ENCODE measurements at regions not wholly inside any gene's neighbourhood (a gene's known extent, or its start where the extent isn't known, plus 50 kb on each side); places are given as distances from the start of the nearest gene placed in this dataset.

GRCh38 chr13:69287050-69287698 lies 820.5 kb upstream of the ATXN8OS start:
- no peak for TF ChIP-seq ZNF146 (tag by site-specific recombination; IDR thresholded peaks at IDR 0.05)
- TF ChIP-seq, protein P1, sequence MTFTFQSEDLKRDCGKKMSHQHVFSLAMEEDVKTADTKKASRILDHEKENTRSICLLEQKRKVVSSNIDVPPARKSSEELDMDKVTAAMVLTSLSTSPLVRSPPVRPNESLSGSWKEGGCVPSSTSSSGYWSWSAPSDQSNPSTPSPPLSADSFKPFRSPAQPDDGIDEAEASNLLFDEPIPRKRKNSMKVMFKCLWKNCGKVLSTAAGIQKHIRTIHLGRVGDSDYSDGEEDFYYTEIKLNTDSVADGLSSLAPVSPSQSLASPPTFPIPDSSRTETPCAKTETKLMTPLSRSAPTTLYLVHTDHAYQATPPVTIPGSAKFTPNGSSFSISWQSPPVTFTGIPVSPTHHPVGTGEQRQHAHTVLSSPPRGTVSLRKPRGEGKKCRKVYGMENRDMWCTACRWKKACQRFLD (tag by site-specific recombination; IDR thresholded peaks at IDR 0.05), result no peak
- TF ChIP-seq ZNF513 (tag by site-specific recombination; IDR thresholded peaks at IDR 0.05), result no peak
- no peak for TF ChIP-seq ZNF423 (tag by site-specific recombination; IDR thresholded peaks at IDR 0.05)
- TF ChIP-seq WT1 (tag by site-specific recombination; IDR thresholded peaks at IDR 0.05), result no peak
- no peak for TF ChIP-seq ZEB2 (tag by site-specific recombination; IDR thresholded peaks at IDR 0.05)
- TF ChIP-seq KLF10 (tag by site-specific recombination; IDR thresholded peaks at IDR 0.05), result no peak
- TF ChIP-seq GLI2 (tag by site-specific recombination; IDR thresholded peaks at IDR 0.05; ENCODE audit: borderline replicate concordance, low read depth), result no peak
- no peak for TF ChIP-seq ZNF600 (tag by site-specific recombination; IDR thresholded peaks at IDR 0.05)
- no peak for TF ChIP-seq ZNF544 (tag by site-specific recombination; IDR thresholded peaks at IDR 0.05)
- no peak for TF ChIP-seq ZNF521 (tag by site-specific recombination; IDR thresholded peaks at IDR 0.05)

DNA sequence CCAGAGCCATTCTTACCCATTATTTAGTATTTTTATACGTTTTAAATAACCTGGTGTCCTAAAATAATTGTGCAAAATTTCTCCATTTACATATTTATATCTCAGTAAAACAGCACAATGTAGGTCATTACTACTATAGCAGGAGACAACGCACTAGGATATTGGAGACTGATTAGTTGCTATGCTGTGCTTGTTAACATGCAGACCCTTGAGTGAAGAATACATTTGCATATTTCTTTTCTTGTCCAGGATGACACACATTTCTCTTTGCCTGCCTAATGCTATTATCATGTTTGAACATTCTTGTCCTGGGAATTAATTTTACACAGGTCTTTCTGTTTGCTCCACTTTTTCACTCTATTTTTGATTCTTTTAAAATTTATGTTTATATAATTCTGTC lies 823.8 kb upstream of the ATXN8OS start:
- Histone ChIP-seq H3K4me1 (ENCODE audit: control insufficient read depth, insufficient read depth, low read length) (no peaks in the 10 kb centered on the region), H3K36me3 (ENCODE audit: control insufficient read depth in 2 of 2, insufficient read depth in 1 of 2, low read length in 2 of 2) (no peaks in the 10 kb centered on the region), H3K27ac (ENCODE audit: extremely low read depth, low read depth, low read length) (no peak overlapping the region), H3K9me3 (ENCODE audit: control insufficient read depth, insufficient read depth, low read depth, low read length) (no peaks in the 10 kb centered on the region), H3K4me3 (ENCODE audit: low read depth, low read length) (no peak overlapping the region)
- TF ChIP-seq ZNF48 (tag by site-specific recombination; IDR thresholded peaks at IDR 0.05) (no peak), ZNF211 (tag by site-specific recombination; IDR thresholded peaks at IDR 0.05; ENCODE audit: low read depth) (no peak), ZNF596 (tag by site-specific recombination; IDR thresholded peaks at IDR 0.05) (no peak)
- ChIA-PET POLR2A (no interaction called here), CTCF (no interaction called here)

More at GRCh38 chr13:69287050-69287698, 820.5 kb upstream of the ATXN8OS start:
- POLR2A ChIA-PET, result no interaction called here
- H3K4me1 ChIP-seq (ENCODE audit: control insufficient read depth, insufficient read depth, low read length), result no peaks in the 10 kb centered on the region
- H3K27ac ChIP-seq (ENCODE audit: extremely low read depth, low read depth, low read length), result no peak overlapping the region
- H3K36me3 ChIP-seq (ENCODE audit: control insufficient read depth in 2 of 2, insufficient read depth in 1 of 2, low read length in 2 of 2), result no peaks in the 10 kb centered on the region
- H3K4me3 ChIP-seq (ENCODE audit: low read depth, low read length), result no peak overlapping the region
- no peaks in the 10 kb centered on the region for H3K9me3 ChIP-seq (ENCODE audit: control insufficient read depth, insufficient read depth, low read depth, low read length)
- CTCF ChIA-PET, result no interaction called here

DNA sequence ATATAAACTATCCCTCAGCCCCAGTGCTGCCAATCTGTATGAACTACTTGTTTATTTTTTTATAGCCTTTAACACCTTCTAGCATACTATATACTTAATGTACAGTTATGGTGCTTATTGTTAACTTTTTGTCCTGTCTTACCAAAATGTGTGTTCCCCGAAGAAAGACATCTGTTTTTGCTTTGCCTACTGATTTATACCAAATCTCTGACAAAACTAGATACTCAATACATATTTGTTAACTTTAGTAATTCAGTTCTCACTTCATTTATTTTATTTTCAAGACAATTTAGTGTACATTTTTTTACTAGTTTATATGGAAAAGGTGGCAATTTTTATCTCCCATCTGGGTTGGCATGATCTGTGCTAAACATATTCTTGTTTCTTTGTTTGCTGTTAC lies 824.3 kb upstream of the ATXN8OS start:
- TF ChIP-seq BCL11A (tag by site-specific recombination; IDR thresholded peaks at IDR 0.05; ENCODE audit: low read depth) (no peak), ZNF660 (tag by site-specific recombination; IDR thresholded peaks at IDR 0.05) (no peak)
- no peaks in the 10 kb centered on the region for H3K4me1 ChIP-seq (ENCODE audit: control insufficient read depth, insufficient read depth, low read length)
- H3K36me3 ChIP-seq (ENCODE audit: control insufficient read depth in 2 of 2, insufficient read depth in 1 of 2, low read length in 2 of 2), result no peaks in the 10 kb centered on the region
- H3K9me3 ChIP-seq (ENCODE audit: control insufficient read depth, insufficient read depth, low read depth, low read length), result no peaks in the 10 kb centered on the region
- H3K4me3 ChIP-seq (ENCODE audit: low read depth, low read length), result no peak overlapping the region
- no peak overlapping the region for H3K27ac ChIP-seq (ENCODE audit: extremely low read depth, low read depth, low read length)
- ChIA-PET CTCF (no interaction called here), POLR2A (no interaction called here)

DNA sequence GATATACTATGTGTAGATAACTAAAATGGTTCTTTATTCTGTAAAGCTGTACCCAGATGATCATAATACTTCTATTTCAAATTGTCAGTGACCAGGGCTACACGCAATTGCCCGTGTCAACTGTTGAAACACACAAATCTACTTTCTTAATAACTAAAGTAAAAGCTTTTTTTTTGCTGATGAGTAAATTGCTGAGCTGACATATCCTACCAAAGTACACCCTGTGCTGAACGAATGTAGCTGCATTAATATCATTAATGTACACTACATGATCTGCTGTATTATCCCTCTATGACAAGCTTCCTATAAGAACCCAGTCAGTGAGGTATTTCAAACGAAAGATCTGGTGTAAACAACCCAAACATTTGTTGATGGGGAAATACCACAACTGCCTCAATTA lies 827.2 kb upstream of the ATXN8OS start:
- no peaks in the 10 kb centered on the region for H3K9me3 ChIP-seq (ENCODE audit: control insufficient read depth, insufficient read depth, low read depth, low read length)
- H3K4me3 ChIP-seq (ENCODE audit: low read depth, low read length), result no peak overlapping the region
- no peaks in the 10 kb centered on the region for H3K4me1 ChIP-seq (ENCODE audit: control insufficient read depth, insufficient read depth, low read length)
- POLR2A ChIA-PET, result no interaction called here
- no peak overlapping the region for H3K27ac ChIP-seq (ENCODE audit: extremely low read depth, low read depth, low read length)
- no peaks in the 10 kb centered on the region for H3K36me3 ChIP-seq (ENCODE audit: control insufficient read depth in 2 of 2, insufficient read depth in 1 of 2, low read length in 2 of 2)
- CTCF ChIA-PET, result no interaction called here
- TF ChIP-seq ZNF112 (tag by site-specific recombination; IDR thresholded peaks at IDR 0.05), result no peak
- no peak for TF ChIP-seq SP3 (tag by site-specific recombination; IDR thresholded peaks at IDR 0.05)
- TF ChIP-seq ZNF629 (tag by site-specific recombination; IDR thresholded peaks at IDR 0.05), result no peak
- TF ChIP-seq SCRT2 (tag by site-specific recombination; IDR thresholded peaks at IDR 0.05), result no peak
- TF ChIP-seq GLIS1 (tag by site-specific recombination; IDR thresholded peaks at IDR 0.05), result no peak
- TF ChIP-seq SCRT1 (tag by site-specific recombination; IDR thresholded peaks at IDR 0.05; ENCODE audit: borderline replicate concordance), result no peak
- TF ChIP-seq ZNF837 (tag by site-specific recombination; IDR thresholded peaks at IDR 0.05), result no peak
- no peak for TF ChIP-seq SETDB1 (IDR thresholded peaks at IDR 0.05; ENCODE audit: insufficient read length, low read length)
- TF ChIP-seq, protein P2, sequence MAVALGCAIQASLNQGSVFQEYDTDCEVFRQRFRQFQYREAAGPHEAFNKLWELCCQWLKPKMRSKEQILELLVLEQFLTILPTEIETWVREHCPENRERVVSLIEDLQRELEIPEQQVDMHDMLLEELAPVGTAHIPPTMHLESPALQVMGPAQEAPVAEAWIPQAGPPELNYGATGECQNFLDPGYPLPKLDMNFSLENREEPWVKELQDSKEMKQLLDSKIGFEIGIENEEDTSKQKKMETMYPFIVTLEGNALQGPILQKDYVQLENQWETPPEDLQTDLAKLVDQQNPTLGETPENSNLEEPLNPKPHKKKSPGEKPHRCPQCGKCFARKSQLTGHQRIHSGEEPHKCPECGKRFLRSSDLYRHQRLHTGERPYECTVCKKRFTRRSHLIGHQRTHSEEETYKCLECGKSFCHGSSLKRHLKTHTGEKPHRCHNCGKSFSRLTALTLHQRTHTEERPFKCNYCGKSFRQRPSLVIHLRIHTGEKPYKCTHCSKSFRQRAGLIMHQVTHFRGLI (tag by site-specific recombination; IDR thresholded peaks at IDR 0.05), result no peak
- no peak for TF ChIP-seq ZBTB8A (tag by site-specific recombination; IDR thresholded peaks at IDR 0.05)
